B cell (primary cell): ENCODE measurements at regions not wholly inside any gene's neighbourhood (a gene's known extent, or its start where the extent isn't known, plus 50 kb on each side); places are given as distances from the start of the nearest gene placed in this dataset.

ENCODE experiments used
- CTCF ChIP-seq: fragments of 200-600 bp; IDR thresholded peaks from one replicate; pipeline ENCODE4 v1.8.0; 2022; ENCODE audit warnings: antibody characterized with exemption, mild to moderate bottlenecking
- EZH2 ChIP-seq: IDR thresholded peaks from 2 replicates; pipeline ENCODE4 v1.6.1; 2012; ENCODE audit warnings: borderline replicate concordance, low read depth, mild to moderate bottlenecking, moderate library complexity, low read length; ENCODE audit not compliant: insufficient read depth, poor library complexity, severe bottlenecking

- TF ChIP-seq CTCF (no peak), EZH2 (no peak)
Measured at GRCh38 chr13:76471486-76471885, 414.7 kb downstream of the KCTD12 start.
